K562 (cell line): ENCODE measurements at regions not wholly inside any gene's neighbourhood (a gene's known extent, or its start where the extent isn't known, plus 50 kb on each side); places are given as distances from the start of the nearest gene placed in this dataset.
"Not testable (repeated sequence)": the region's sequence is repeated elsewhere in the genome, so short reads cannot be mapped to it uniquely, and the experiment has no call there.

Source experiments
- ATAC-seq: fragments of 200-7000 bp; cut with Tn5 transposase; 3 replicates; pipeline ENCODE4 v1.9.1; 2020; ENCODE audit warnings: moderate library complexity
- BruUV-seq: library from RNA; stranded (reverse); fragments of 400-500 nt; replicated peaks from 2 replicates; lab custom pipeline; 2021; lab: Mats Ljungman, UMichigan
- CTCF ChIA-PET: fragments of 300-600 bp; formaldehyde crosslinking; extraction: SDS; loops from one replicate; lab custom pipeline; 2021; ENCODE audit warnings: low intra/inter-chr PET ratio; lab: Yijun Ruan, JAX
- POLR2A ChIA-PET: fragments of 300-600, 350-650 bp; sonication (Branson Sonifier 250); formaldehyde crosslinking; extraction: SDS; loops from one replicate; lab custom pipeline; 2021; ENCODE audit warnings: antibody characterized with exemption, inconsistent platforms; lab: Yijun Ruan, JAX
- DNase-seq, 4 experiments: peaks; one replicate each; pipeline versions ENCODE4 v3.0.0 to v3.0.0-alpha.2; 2011 to 2018; ENCODE audit warnings: low spot score in 3 of 4, mixed read lengths in 3 of 4; ENCODE audit errors: extremely low read depth in 1 of 4
- FAIRE-seq: peaks from 2 replicates; lab custom pipeline; 2011; peaks lifted over from hg19 to GRCh38; lab: Jason Lieb, UNC
- H2AFZ ChIP-seq: 2 replicates; pipeline ENCODE4 v1.6.0; 2011; ENCODE audit warnings: low read depth, low read length, control low read depth, inconsistent platforms
- H3K27ac ChIP-seq: fragments of 200-600 bp; 3 replicates; pipeline ENCODE4 v1.8.0; 2011; ENCODE audit warnings: low read depth, mild to moderate bottlenecking, control low read depth, inconsistent platforms, low read length, moderate library complexity, mixed read lengths; ENCODE audit errors: extremely low read depth
- H3K27me3 ChIP-seq, 2 experiments: fragments of 300-600 bp in 1 of 2; 2 replicates in 1 of 2; 3 replicates in 1 of 2; pipeline versions ENCODE4 v1.6.0 to v1.8.0; 2011; ENCODE audit warnings: inconsistent platforms in 2 of 2, low read length in 2 of 2, mild to moderate bottlenecking in 1 of 2, mixed read lengths in 1 of 2, moderate library complexity in 1 of 2; ENCODE audit not compliant: control insufficient read depth in 2 of 2, insufficient read depth in 2 of 2
- H3K36me3 ChIP-seq: fragments of 300-600 bp; 3 replicates; pipeline ENCODE4 v1.8.0; 2011; ENCODE audit warnings: mild to moderate bottlenecking, low read length, inconsistent platforms; ENCODE audit not compliant: control insufficient read depth, insufficient read depth
- H3K4me1 ChIP-seq, 2 experiments: fragments of 200-600 bp in 1 of 2; replicated peaks in 1 of 2; 2 replicates in 1 of 2; 3 replicates in 1 of 2; pipeline versions ENCODE4 v1.5.1 to v1.8.0; 2011; ENCODE audit warnings: inconsistent platforms in 2 of 2, low read length in 2 of 2, mild to moderate bottlenecking in 1 of 2, mixed read lengths in 1 of 2, moderate library complexity in 1 of 2; ENCODE audit not compliant: control insufficient read depth in 2 of 2, insufficient read depth in 2 of 2
- H3K4me2 ChIP-seq: 2 replicates; pipeline ENCODE4 v1.6.1; 2011; ENCODE audit warnings: low read length, control low read depth, inconsistent platforms, mixed read lengths; ENCODE audit not compliant: insufficient read depth
- H3K4me3 ChIP-seq: fragments of 200-600 bp; sonication (generic), shearing (Covaris generic); 2 replicates; pipeline ENCODE4 v1.5.1; 2016; ENCODE audit warnings: control low read depth, inconsistent platforms
- H3K79me2 ChIP-seq: fragments of 200-600 bp; 3 replicates; pipeline ENCODE4 v1.8.0; 2011; ENCODE audit warnings: low read length, inconsistent platforms; ENCODE audit not compliant: control insufficient read depth, insufficient read depth
- H3K9ac ChIP-seq, 2 experiments: 2 replicates each; pipeline versions ENCODE4 v1.6.0 to v1.6.1; 2011; ENCODE audit warnings: low read depth in 2 of 2, low read length in 2 of 2, control low read depth in 1 of 2, inconsistent platforms in 1 of 2, mild to moderate bottlenecking in 1 of 2, mixed read lengths in 1 of 2; ENCODE audit not compliant: insufficient read depth in 1 of 2
- H3K9me1 ChIP-seq: one replicate; pipeline ENCODE4 v1.6.0; 2011; ENCODE audit warnings: inconsistent platforms, mild to moderate bottlenecking, low read length, moderate library complexity; ENCODE audit not compliant: control insufficient read depth, insufficient read depth
- H3K9me3 ChIP-seq: replicated peaks from 2 replicates; pipeline ENCODE4 v1.5.1; 2011; ENCODE audit warnings: low read depth, low read length, inconsistent platforms; ENCODE audit not compliant: control insufficient read depth, insufficient read depth
- H4K20me1 ChIP-seq: replicated peaks from 2 replicates; pipeline ENCODE4 v1.6.1; 2011; ENCODE audit warnings: low read length, inconsistent platforms, mixed read lengths; ENCODE audit not compliant: control insufficient read depth, insufficient read depth
- NFYB ChIP-seq: IDR thresholded peaks from 2 replicates; pipeline ENCODE4 v1.6.1; 2011; ENCODE audit warnings: mild to moderate bottlenecking, moderate library complexity; ENCODE audit not compliant: insufficient read length; ENCODE audit errors: extremely low read depth
- ZNF311 ChIP-seq: fragments of 250-450 bp; sonication (Bioruptor Pico); IDR thresholded peaks from 2 replicates; pipeline ENCODE4 v1.4.0; 2020; ENCODE audit warnings: mild to moderate bottlenecking, moderate library complexity
- WGBS: fragments of 100-300 bp; shearing (Covaris generic); methylation state at CpG from one replicate; pipeline ENCODE4 v1.1.6; 2016; ENCODE audit warnings: low coverage, mixed read lengths; ENCODE audit not compliant: insufficient coverage; ENCODE audit errors: missing lambda C conversion rate; 5-methylcytosine and 5-hydroxymethylcytosine counted together
- in situ Hi-C: fragments of 300-500 bp; cut with MboI; formaldehyde crosslinking; loops from 4 replicates; pipeline ENCODE4 v1.15.0; 2018; ENCODE audit warnings: inconsistent platforms, mixed read lengths
- intact Hi-C: fragments of 100-400 bp; cut with micrococcal nuclease; formaldehyde crosslinking; loops from 2 replicates; pipeline ENCODE4 v1.14.2; 2022

DNA sequence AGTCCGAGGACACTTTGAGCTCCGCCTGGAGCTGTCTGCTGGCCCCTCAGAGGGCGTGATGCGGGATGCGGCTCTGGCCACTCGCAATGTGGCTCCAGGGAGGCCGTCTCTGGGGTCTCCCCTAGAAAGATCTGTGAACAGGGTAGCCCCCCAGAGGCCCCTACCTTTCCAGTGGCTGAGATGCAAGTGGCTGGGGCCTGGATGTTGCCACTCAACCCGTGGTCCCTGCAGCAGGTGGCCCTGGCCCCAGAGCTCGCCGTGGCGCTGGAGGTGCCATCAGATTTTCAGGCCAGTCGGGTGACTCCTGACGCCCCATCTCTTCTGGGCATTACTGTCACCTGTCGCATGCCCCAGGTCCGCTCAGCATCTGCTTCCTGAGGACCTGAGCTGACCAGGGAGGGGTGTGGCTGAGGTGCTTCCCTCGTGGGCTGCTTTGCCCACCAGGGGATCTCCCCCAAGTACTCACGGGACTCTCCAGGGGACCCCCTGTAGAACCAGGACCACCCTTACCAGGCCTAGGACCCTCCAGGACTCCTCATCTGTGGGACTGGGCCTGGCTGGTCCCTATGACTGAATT is 102.1 kb upstream of the LRPAP1 start (continued):
- no peak for TF ChIP-seq ZNF311 (CRISPR knock-in tag)
- TF ChIP-seq NFYB = no peak

DNA sequence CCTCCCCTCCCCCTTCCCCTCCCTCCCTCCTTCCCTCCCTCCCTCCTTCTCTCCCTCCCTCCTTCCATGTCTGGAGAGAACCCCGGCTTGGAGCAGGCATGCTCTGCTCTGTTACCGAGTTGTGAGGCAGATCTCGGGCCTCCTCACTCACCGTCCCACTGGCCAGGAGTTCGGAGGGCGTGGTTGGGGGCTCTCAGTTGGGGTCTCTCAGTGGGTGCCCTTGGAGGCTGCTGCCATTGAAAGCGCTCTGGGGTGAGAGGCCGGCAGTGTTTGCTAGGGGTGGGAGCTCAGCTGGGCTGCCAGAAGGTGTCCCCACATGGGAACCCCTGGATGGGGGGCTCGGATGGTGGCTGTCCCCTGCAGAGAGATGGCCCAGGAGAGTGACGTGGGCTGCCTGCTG is 101.1 kb upstream of the LRPAP1 start:
- H3K9me1 ChIP-seq, in situ Hi-C loops, H3K79me2 ChIP-seq, FAIRE-seq, intact Hi-C loops, H3K36me3 ChIP-seq, BruUV-seq, H3K4me3 ChIP-seq, H3K27ac ChIP-seq, H4K20me1 ChIP-seq, H3K4me1 ChIP-seq, H2AFZ ChIP-seq, CTCF ChIA-PET, POLR2A ChIA-PET, H3K4me2 ChIP-seq, H3K9me3 ChIP-seq, ATAC-seq, H3K9ac ChIP-seq, DNase-seq: not testable (repeated sequence)
- WGBS = 0% methylated on average over 7 of the region's 10 CpGs
- peaks cover 4 to 57% of the 10 kb centered on the region in 2 experiments; a peak in 4 of 5 replicates for H3K27me3 ChIP-seq

- DNase-seq, H3K4me3 ChIP-seq, H2AFZ ChIP-seq, H3K4me1 ChIP-seq, H3K36me3 ChIP-seq, POLR2A ChIA-PET, ATAC-seq, H3K9me3 ChIP-seq, FAIRE-seq, H3K79me2 ChIP-seq, CTCF ChIA-PET, intact Hi-C loops, H4K20me1 ChIP-seq, H3K9me1 ChIP-seq, H3K27ac ChIP-seq, H3K9ac ChIP-seq, BruUV-seq, H3K4me2 ChIP-seq, in situ Hi-C loops: not testable (repeated sequence)
- 13% methylated on average over 13 of the region's 18 CpGs for WGBS
- H3K27me3 ChIP-seq = peaks cover 4 to 56% of the 10 kb centered on the region in 2 experiments; a peak in 4 of 5 replicates
Observed at GRCh38 chr4:3632794-3633193, 100.6 kb upstream of the LRPAP1 start.
